Fibroblast of lung (primary cell): ENCODE measurements at regions not wholly inside any gene's neighbourhood (a gene's known extent, or its start where the extent isn't known, plus 50 kb on each side); places are given as distances from the start of the nearest gene placed in this dataset.

ENCODE experiments used
- EZH2 ChIP-seq: IDR thresholded peaks from 2 replicates; pipeline ENCODE4 v1.5.1; 2012; ENCODE audit warnings: low read length, control low read depth, mild to moderate bottlenecking; ENCODE audit errors: missing control alignments
- TF ChIP-seq, protein P1 (sequence below), 2 donors: IDR thresholded peaks in 1 of 2; conservative IDR thresholded peaks in 1 of 2; 1 replicate in 1 of 2; 2 replicates in 1 of 2; pipeline ENCODE4 v1.5.1; 2011 to 2012; ENCODE audit warnings: low read length in 2 of 2, control low read depth in 1 of 2, inconsistent platforms in 1 of 2, low read depth in 1 of 2, mild to moderate bottlenecking in 1 of 2

DNA sequence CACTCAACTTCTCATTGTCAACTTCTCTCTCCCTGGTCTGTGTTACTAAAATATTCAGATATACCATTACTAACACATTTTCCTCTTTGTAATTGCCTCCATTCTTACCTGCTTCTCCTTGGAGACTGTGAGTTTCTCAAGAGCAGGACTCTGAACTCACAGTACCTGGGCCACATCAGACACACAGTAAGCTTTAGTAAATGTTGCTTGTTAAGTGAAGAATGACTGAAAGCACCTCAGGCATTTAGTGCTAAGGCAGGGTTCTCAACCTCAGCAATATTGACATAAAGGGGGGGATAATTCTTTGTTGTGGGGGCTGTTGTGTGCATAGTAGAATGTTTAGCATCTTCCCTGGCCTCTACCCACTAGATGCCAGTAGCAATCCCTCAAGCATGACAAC, 72.0 kb upstream of the RAB11FIP2 start:
- TF ChIP-seq, protein P1, sequence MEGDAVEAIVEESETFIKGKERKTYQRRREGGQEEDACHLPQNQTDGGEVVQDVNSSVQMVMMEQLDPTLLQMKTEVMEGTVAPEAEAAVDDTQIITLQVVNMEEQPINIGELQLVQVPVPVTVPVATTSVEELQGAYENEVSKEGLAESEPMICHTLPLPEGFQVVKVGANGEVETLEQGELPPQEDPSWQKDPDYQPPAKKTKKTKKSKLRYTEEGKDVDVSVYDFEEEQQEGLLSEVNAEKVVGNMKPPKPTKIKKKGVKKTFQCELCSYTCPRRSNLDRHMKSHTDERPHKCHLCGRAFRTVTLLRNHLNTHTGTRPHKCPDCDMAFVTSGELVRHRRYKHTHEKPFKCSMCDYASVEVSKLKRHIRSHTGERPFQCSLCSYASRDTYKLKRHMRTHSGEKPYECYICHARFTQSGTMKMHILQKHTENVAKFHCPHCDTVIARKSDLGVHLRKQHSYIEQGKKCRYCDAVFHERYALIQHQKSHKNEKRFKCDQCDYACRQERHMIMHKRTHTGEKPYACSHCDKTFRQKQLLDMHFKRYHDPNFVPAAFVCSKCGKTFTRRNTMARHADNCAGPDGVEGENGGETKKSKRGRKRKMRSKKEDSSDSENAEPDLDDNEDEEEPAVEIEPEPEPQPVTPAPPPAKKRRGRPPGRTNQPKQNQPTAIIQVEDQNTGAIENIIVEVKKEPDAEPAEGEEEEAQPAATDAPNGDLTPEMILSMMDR (conservative IDR thresholded peaks at IDR 0.05 in 1 of 2, IDR thresholded peaks at IDR 0.05 in 1 of 2; ENCODE audit: low read depth in 1 of 2, low read length in 2 of 2) = no peak
- no peak for TF ChIP-seq EZH2
